ENCODE measurements at regions not wholly inside any gene's neighbourhood (a gene's known extent, or its start where the extent isn't known, plus 50 kb on each side); places are given as distances from the start of the nearest gene placed in this dataset.

DNA sequence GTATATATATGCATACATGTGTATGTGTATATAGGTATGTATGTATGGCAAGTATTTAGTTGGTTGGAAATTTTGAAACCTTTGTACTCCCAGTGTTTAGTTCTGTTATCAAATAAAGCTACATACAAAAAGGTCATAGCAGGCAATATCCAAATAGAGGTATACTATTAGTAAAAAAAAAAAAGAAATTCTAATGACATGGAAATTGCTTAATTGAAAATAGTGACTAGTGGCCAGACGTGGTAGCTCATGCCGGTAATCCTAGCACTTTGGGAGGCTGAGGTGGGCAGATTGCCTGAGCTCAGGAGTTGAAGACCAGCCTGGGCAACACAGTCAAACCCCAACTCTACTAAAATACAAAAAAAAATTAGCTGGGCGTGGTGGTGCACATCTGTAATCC lies 351.6 kb upstream of the NR5A2 start:
- Mint-ChIP-seq H3K36me3 (no peaks in the 10 kb centered on the region), H3K27me3 (peaks cover 0 to 12% (median 10%) of the 10 kb centered on the region in 5 donors), H3K4me1 (no peaks in the 10 kb centered on the region), H3K4me3 (no peak overlapping the region), H3K9me3 (no peaks in the 10 kb centered on the region), H3K27ac (no peak overlapping the region)
- ATAC-seq = no peak
- POLR2A ChIA-PET = no interaction called here
- no peak for DNase-seq

DNA sequence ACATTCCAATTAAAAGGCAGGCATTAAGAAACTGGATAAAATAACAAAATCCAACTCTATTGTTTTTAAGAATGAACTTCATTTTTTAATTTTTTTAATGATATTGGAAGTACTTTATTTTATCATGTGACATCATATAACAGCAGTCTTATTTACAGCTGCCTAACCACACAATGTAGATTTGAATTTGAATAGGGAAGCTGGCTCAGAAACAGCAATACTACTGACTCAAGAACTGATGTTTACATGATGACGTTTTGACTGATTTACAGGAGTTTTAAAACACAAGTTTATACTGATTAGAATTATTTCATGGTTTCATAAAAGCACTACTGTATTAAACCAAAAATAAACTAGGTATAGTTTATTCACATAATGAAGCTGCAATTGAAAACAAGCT lies 348.7 kb upstream of the NR5A2 start:
- Mint-ChIP-seq H3K4me3 (no peak overlapping the region), H3K27ac (no peak overlapping the region), H3K4me1 (no peaks in the 10 kb centered on the region), H3K36me3 (no peaks in the 10 kb centered on the region), H3K27me3 (peaks cover 0 to 6% (median 2%) of the 10 kb centered on the region in 5 donors), H3K9me3 (no peaks in the 10 kb centered on the region)
- POLR2A ChIA-PET = interaction anchor here (0.5 kb wide), 1 partner anchor 830 kb away, joined by 5 read pairs; no protein-coding TSS in a partner anchor
- DNase-seq (no peak), ATAC-seq (no peak)

DNA sequence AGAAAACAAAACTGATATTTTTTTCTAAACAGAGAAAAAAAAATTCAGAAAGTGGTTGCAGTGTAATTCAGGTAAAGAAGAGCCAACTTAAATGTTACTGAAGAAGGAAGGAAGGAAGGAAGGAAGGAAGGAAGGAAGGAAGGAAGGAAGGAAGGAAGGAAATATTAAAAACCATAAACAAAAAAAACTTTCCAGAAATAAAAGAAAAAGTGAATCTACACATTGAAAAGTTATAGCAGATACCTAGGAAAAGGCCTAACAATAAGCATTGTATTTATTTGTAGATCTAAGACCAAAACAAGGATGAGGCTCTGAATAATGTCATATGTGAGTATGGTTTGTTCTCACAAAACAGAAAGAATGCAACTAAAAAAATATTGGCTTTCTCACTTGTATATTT lies 345.4 kb upstream of the NR5A2 start:
- H3K36me3 Mint-ChIP-seq = no peaks in the 10 kb centered on the region
- H3K9me3 Mint-ChIP-seq = no peaks in the 10 kb centered on the region
- ATAC-seq = no peak
- DNase-seq = no peak
- H3K4me1 Mint-ChIP-seq = no peaks in the 10 kb centered on the region
- no peak overlapping the region for H3K4me3 Mint-ChIP-seq
- POLR2A ChIA-PET = no interaction called here
- H3K27ac Mint-ChIP-seq = peak overlapping the region in 1 of 10 donors; percentile 9
- H3K27me3 Mint-ChIP-seq = peaks cover 0 to 4% (median under 1%) of the 10 kb centered on the region in 5 donors

DNA sequence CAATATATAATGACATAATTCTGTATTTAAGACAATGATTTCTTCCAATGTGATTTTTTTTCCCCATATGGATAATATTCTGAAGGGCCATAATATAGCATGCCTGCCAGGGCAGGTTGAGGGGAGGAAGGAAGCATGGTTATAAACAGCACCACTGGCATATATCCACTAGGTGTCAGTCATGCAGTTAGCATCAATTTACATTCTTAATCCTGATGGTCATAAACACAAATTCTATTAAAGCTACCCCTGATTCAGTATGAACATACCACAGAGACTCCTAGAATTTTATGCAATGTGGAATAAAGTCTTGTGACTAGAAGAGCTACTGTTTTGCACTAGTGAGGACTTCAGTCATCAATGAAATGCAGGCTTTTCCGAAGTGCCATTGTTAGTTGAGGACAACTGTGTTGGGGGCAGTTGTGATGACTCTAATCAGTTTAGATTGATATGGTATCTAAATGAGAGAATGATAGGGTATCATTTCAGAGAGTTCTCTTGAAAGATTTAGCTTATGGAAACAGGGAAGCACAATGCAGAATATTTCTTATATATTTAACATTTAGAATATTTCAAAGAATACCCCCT lies 342.7 kb upstream of the NR5A2 start:
- H3K9me3 Mint-ChIP-seq = no peaks in the 10 kb centered on the region

DNA sequence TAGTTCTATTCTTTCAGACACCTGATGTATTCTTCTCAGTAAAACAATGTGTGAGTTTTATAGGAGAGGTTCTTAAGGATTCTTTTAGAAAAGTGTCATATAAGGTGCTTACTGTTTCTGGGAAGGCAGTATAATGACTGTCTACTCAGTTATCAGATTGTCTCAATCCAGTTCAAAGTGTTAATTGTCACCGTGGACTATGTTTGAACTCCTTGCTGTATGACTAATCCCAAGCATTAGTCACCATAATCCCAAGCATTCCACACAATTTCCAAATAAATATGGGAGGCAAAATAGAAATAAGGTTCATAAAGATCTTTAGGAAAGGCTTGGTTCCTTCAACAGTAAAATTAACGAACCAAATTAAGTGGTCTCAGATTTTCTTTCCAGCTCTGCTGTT lies 342.1 kb upstream of the NR5A2 start:
- Mint-ChIP-seq H3K4me3 (no peak overlapping the region), H3K4me1 (no peaks in the 10 kb centered on the region), H3K9me3 (no peaks in the 10 kb centered on the region), H3K27ac (no peak overlapping the region), H3K27me3 (peaks cover 5 to 17% (median 10%) of the 10 kb centered on the region in 5 donors), H3K36me3 (no peaks in the 10 kb centered on the region)
- POLR2A ChIA-PET = no interaction called here
- DNase-seq (no peak), ATAC-seq (no peak)

More for the DNA sequence above, 342.7 kb upstream of the NR5A2 start:
- DNase-seq (peak in 5 of 10 donors; percentile 12 to 38 (median 37)), ATAC-seq (peak; percentile 62 to 67)
- H3K4me3 Mint-ChIP-seq = no peak overlapping the region
- no peak overlapping the region for H3K27ac Mint-ChIP-seq
- no peaks in the 10 kb centered on the region for H3K36me3 Mint-ChIP-seq
- no peaks in the 10 kb centered on the region for H3K4me1 Mint-ChIP-seq
- POLR2A ChIA-PET = no interaction called here
- H3K27me3 Mint-ChIP-seq = peaks cover 5 to 16% (median 8%) of the 10 kb centered on the region in 5 donors

DNA sequence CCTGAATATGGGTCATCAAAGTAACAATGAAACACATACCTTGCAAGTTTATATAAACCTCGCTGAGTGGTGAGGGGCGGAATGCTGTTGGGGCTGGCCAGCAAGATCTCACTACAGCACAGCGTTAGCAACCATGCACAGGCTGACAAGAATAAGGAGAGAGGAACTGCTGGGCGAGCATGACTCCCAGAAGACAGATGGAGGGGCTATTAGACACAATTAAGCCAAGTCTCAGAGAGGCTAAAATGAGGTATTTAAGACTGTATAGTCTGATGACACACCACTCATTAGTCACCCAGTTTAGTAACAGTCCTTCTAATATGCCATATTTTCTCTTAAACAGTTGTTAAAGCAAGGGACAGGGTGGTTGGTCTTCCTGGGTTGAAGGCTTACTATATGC lies 340.2 kb upstream of the NR5A2 start:
- Mint-ChIP-seq H3K4me1 (no peaks in the 10 kb centered on the region), H3K4me3 (no peak overlapping the region), H3K36me3 (no peaks in the 10 kb centered on the region), H3K9me3 (no peaks in the 10 kb centered on the region), H3K27ac (no peak overlapping the region), H3K27me3 (peaks cover 9 to 22% (median 15%) of the 10 kb centered on the region in 5 donors)
- POLR2A ChIA-PET = no interaction called here
- ATAC-seq (no peak), DNase-seq (no peak)

DNA sequence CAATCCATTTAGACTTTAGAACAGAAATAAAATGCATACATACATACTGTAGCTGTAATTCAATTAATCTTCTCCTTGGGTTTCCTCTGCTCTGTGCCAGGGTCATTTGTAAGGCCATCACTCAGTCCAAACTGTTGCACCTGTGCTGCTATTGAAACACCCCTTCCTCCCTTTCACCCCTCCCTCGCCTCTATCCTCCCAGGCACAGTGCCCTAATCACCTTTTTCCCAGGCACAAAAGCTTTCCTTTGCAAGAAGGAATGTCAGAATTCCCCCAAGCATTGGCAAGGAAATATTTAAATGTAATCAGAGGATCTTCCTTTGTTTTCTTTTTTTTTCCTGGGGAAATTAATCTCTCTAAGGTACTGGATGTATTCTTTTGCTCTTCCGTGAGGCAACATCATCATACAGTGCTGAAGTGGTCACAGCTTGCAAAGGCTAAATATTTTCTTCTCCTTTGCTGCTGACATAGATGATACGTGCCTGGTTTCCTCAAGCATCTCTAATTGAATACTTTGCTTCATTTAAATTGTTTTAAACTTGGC lies 339.3 kb upstream of the NR5A2 start:
- no peaks in the 10 kb centered on the region for H3K9me3 Mint-ChIP-seq
- DNase-seq = no peak
- peaks cover 12 to 31% (median 21%) of the 10 kb centered on the region in 5 donors for H3K27me3 Mint-ChIP-seq
- no peaks in the 10 kb centered on the region for H3K36me3 Mint-ChIP-seq
- no peaks in the 10 kb centered on the region for H3K4me1 Mint-ChIP-seq
- no peak overlapping the region for H3K27ac Mint-ChIP-seq
- no peak for ATAC-seq
- no peak overlapping the region for H3K4me3 Mint-ChIP-seq
- POLR2A ChIA-PET = no interaction called here

DNA sequence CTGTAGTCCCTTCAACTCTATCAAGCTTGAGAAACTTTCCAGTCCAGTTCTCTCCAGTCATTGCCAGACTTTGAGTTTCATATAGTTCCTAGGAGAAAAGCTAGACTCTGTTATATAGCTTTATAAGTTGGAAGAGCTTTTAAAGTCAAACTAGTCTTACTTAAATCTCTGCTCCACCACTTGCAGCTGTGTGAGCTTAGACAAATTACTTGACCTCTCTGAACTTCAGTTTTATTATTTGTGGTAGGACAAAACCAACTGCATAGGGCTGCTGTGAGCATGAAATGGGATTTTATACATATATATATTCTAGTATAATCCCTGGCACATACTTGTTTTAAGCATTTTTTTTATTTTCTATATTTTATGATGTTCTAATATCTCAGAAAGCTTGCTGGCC lies 338.7 kb upstream of the NR5A2 start:
- Mint-ChIP-seq H3K4me3 (no peak overlapping the region), H3K36me3 (no peaks in the 10 kb centered on the region), H3K27me3 (peaks cover 15 to 36% (median 24%) of the 10 kb centered on the region in 5 donors), H3K27ac (no peak overlapping the region), H3K4me1 (no peaks in the 10 kb centered on the region), H3K9me3 (no peaks in the 10 kb centered on the region)
- POLR2A ChIA-PET = no interaction called here
- no peak for DNase-seq
- ATAC-seq = no peak

DNA sequence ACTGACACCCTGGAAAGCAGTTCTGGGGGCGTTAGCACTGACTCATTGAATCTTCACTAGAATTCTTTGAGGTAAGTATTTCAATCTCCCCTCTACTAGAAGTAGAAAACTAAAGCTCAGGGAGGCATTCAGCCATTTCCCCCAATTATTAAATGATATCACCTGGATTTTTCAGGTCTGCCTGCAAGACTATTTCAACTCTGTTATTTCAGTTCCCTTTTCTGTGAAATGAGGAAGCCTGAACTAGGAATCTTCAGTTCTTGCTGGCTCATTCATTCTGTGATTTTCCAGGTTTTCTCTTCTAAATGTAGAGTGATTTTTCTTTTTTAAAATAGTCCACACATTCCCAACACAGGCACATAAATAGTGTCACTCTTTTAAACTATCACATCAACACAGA lies 337.0 kb upstream of the NR5A2 start:
- peaks cover 16 to 43% (median 28%) of the 10 kb centered on the region in 5 donors for H3K27me3 Mint-ChIP-seq
- DNase-seq (no peak), ATAC-seq (no peak)
- H3K4me3 Mint-ChIP-seq = no peak overlapping the region
- no peak overlapping the region for H3K27ac Mint-ChIP-seq
- no peaks in the 10 kb centered on the region for H3K9me3 Mint-ChIP-seq
- POLR2A ChIA-PET = no interaction called here
- no peaks in the 10 kb centered on the region for H3K4me1 Mint-ChIP-seq
- H3K36me3 Mint-ChIP-seq = no peaks in the 10 kb centered on the region

DNA sequence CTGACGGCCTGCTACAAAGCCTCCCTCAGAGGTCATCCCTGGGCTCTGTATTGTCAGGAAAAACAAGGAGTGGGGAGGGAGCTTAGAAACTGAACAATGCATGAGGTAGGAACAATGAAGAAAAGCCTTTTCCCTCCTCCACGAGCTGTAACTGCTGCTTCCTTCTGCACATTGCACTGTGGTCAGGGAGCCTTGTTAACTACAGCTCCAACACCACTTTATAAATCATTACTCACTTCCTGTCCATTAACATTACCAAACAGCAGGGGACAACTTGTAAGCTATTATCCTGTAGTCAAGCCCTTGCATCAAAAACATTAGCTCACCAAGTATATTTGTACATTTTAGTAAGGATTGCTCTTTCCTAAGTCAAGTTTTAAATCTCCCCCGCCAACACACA lies 336.0 kb upstream of the NR5A2 start:
- DNase-seq (no peak), ATAC-seq (no peak)
- Mint-ChIP-seq H3K4me1 (no peaks in the 10 kb centered on the region), H3K36me3 (no peaks in the 10 kb centered on the region), H3K27me3 (peaks cover 16 to 51% (median 27%) of the 10 kb centered on the region in 5 donors), H3K27ac (no peak overlapping the region), H3K4me3 (no peak overlapping the region), H3K9me3 (no peaks in the 10 kb centered on the region)
- POLR2A ChIA-PET = no interaction called here

DNA sequence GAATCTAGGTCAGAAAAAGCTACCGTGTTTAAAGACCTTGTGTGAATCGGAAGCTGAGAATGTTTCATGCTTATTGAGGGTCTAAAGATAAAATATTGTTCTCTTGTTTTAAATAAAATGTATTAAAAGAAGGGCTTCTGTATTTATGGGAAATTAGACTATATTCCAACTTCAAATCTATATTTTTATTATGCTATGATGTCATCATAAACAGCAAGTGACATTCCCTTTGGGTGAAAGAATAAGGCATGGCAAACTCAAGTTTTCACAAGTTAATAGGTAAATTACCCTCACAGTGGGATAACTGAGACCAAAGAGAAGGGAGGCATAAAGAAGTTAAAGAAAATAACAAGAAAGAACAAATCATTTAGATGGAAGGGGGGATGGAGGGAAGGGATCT lies 333.8 kb upstream of the NR5A2 start:
- peaks cover 10 to 51% (median 22%) of the 10 kb centered on the region in 5 donors for H3K27me3 Mint-ChIP-seq
- POLR2A ChIA-PET = no interaction called here

DNA sequence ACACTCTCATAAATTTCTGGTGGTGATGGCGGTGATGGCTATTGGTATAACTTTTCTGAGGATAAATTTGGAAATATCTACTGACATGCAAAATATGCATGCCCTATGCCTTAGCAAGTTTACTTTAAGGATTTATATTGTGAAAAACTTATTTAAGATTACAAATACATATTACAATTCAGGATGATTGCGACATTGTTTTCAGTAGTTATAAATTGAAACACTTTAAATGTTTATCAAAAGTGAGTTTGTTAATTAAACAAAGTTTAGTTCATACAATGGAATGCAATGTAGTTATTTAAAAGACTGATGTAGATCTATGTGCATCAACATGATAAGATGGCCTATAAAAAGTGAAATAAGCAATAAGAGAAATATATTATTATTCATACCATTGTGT lies 331.3 kb upstream of the NR5A2 start:
- H3K27ac Mint-ChIP-seq = no peak overlapping the region
- H3K9me3 Mint-ChIP-seq = no peaks in the 10 kb centered on the region
- H3K4me1 Mint-ChIP-seq = peaks cover 0 to 2% (median 0%) of the 10 kb centered on the region in 4 donors
- ATAC-seq (no peak), DNase-seq (no peak)
- POLR2A ChIA-PET = no interaction called here
- no peaks in the 10 kb centered on the region for H3K36me3 Mint-ChIP-seq
- no peak overlapping the region for H3K4me3 Mint-ChIP-seq
- peaks cover 10 to 40% (median 15%) of the 10 kb centered on the region in 5 donors for H3K27me3 Mint-ChIP-seq

More for the DNA sequence above, 333.8 kb upstream of the NR5A2 start:
- DNase-seq (no peak), ATAC-seq (no peak)
- no peaks in the 10 kb centered on the region for H3K4me1 Mint-ChIP-seq
- H3K27ac Mint-ChIP-seq = no peak overlapping the region
- no peak overlapping the region for H3K4me3 Mint-ChIP-seq
- no peaks in the 10 kb centered on the region for H3K9me3 Mint-ChIP-seq
- no peaks in the 10 kb centered on the region for H3K36me3 Mint-ChIP-seq

DNA sequence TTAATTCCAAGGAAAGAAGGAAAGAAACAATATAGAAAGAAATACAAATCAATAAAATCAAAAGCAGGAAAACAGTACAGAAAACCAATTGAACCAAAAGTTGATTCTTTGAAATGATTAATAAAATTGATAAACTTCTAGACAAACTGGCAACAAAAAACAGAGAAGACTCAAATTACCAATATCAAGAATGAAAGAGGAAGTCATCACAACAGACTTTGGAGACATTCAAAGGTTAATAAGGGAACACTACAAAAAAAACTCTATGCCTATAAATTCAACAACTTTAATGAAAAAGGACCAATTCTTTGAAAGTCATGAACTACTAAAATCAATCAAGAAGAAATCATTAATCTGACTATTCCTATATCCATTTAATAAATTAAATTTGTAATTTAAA lies 329.3 kb upstream of the NR5A2 start:
- Mint-ChIP-seq H3K4me1 (peaks cover 0 to 2% (median 0%) of the 10 kb centered on the region in 4 donors), H3K36me3 (no peaks in the 10 kb centered on the region), H3K27ac (peak overlapping the region in 1 of 10 donors; percentile 45), H3K9me3 (no peaks in the 10 kb centered on the region), H3K4me3 (no peak overlapping the region), H3K27me3 (peaks cover 4 to 20% (median 5%) of the 10 kb centered on the region in 5 donors)
- DNase-seq (no peak), ATAC-seq (no peak)
- POLR2A ChIA-PET = no interaction called here

DNA sequence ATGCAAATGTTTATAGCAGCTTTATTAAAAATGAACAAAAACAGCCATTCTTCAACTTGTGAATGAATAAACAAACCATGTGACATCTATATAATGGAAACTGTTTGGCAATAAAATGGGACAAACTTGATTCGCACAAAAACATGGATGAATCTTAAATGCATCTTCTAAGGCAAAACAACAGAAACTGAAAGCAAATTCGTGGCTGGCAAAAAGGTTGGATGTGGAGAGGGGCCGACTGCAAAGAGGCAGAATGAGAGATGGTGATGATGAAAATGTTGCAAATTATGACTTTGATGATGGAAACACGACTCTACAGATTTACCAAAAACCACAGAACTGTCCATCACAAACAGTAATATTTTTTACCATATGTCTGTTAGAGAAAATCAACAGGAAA lies 327.0 kb upstream of the NR5A2 start:
- Mint-ChIP-seq H3K27me3 (peaks cover 0 to 13% (median 2%) of the 10 kb centered on the region in 5 donors), H3K36me3 (no peaks in the 10 kb centered on the region), H3K4me1 (peaks cover 0 to 2% (median 0%) of the 10 kb centered on the region in 4 donors), H3K27ac (no peak overlapping the region), H3K9me3 (no peaks in the 10 kb centered on the region), H3K4me3 (no peak overlapping the region)
- ATAC-seq (no peak), DNase-seq (no peak)
- POLR2A ChIA-PET = no interaction called here
